NCI-H774 (cell line): ENCODE measurements at regions not wholly inside any gene's neighbourhood (a gene's known extent, or its start where the extent isn't known, plus 50 kb on each side); places are given as distances from the start of the nearest gene placed in this dataset.
"Not testable (repeated sequence)": the region's sequence is repeated elsewhere in the genome, so short reads cannot be mapped to it uniquely, and the experiment has no call there.

ENCODE experiments used
- DNase-seq: peaks from one replicate; lab custom pipeline; 2025; lab: John Stamatoyannopoulos, UW

DNA sequence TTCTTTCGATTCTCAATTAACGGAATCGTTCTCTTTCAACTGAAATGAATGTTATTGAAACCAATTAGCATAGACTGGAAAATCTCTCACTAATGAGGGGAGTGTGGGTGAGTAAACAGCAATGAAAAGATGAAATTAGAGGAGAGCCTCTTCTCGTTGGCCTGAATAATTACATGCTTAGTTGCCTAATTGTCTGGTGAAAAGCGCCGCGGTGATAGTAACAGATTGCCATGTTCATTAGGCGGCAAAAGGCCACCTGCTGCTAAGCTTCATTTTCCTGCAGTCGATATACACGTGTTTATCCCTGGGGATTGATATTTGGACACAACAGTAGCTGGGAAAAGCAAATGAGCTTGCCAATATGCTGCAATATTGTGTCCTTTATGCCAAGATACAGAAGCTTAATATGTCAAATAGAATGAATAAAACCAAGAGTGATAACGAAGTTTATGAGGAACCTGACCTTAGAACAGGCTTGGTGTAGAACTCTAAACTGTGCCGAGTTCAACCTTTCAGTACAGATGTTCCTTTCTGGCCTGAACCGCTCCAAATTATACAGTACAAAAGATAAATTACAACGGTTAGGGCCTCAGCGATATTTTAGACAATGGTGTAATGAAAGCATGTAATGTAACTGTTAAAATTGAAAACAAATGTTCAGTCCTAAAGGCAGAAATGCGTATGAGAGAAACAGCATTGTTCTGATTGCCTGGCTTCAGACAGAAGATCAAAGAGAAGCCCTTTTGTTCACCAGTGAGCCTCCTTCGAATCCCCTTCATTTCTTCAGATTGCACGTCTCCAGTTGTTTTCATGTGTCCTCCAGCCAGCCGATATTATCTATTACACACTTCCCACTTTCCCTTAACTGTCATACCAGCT, 185.2 kb downstream of the SHOX2 start:
- DNase-seq = peak; percentile 84

DNA sequence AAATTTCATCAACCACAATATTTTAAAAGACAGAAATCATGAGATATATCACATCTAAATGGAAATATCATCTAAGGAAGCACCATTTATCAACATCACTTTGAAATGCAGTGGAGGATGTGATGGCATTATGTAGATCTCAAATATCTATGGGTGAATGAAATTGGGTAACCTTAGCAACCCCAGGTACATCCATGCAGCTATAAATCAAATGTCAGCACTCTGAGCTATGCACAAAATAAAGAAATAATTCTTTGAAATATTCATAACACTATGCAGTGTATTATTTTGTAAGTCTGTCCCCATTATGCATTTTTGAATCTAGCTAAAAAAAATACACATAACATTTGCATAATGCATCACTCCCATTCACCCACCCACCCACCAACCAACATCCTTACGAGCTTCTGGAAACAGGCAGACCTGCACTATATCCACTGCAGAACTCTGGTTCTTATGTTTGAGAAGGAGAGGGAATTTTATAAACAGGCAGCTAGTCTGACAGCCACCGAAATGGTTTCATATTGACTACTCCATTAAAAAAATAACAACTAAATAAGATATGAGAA, 186.8 kb downstream of the SHOX2 start:
- DNase-seq = no peak

DNA sequence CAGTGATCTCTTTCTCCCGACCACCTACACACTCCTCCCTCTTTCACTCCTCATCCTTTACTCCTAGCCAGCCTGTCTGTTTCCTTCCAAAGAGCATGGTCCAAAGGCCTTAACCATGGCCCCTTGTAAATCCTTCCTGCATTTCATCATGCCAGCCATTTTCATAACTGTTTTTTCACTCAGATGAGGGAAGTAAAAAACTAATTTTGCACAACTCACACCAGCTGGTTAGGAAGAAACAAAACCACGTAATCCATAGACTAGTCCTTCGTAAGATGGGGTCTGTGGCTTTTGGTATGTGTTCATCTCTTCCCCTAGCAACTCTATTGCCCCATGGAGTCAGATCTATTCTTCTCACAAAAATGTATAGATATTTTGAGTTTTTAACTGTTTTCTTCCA, 187.8 kb downstream of the SHOX2 start:
- DNase-seq = no peak

DNA sequence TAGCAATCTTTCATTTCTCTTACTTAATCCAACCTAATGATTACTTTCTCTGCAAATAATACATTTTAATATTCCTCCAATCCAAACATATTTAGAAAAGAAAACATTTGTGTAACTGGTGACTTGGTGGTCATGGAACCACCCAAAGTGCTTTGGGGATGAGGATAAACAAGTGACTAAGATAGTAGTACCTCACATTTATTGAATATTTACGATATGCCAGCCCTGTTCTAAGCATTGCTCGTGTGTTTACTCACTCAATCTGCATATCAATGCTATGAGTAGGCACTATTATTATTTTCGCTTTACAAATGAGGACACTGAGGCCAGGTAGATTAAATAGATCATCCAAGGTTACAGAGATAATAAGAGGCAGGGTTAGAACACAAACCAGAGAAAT, 189.5 kb downstream of the SHOX2 start:
- DNase-seq = no peak

DNA sequence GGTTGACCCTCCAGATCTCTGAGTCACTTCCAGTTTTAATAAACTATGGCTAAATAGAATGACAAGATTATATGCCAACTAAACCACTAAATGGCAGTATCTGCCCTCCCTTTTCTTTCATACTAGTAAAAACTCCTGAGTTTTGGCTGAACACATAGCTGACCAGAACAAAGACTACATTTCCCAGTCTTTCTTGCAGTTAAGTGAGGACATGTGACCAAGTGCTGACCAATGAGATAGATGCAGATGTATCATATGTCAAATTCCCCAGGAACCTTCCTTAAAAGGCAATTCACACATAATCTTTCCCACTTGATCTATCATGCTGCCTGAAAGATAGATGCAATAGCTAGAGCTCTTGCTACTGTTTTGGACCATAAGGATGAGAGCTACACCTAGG, 191.3 kb downstream of the SHOX2 start:
- no peak for DNase-seq

DNA sequence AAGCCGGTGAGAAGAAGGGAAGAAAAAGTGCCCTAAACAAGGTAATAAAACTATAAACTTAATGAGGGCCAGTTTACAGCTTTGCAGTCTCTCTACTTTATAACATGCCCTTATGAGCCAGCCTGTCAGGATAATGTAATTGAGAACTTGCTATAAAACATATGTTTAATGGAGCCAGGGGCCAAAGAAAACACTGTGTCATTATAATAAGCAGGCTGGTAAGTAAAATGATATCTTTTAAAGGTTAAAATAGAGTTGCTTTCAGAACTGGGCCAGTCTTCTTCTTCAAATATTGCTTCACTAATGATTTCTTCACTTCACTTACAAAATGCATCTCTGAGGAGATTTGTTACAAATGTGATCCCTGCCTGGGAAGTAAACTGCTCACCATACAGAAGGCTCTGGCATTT, 192.5 kb downstream of the SHOX2 start:
- DNase-seq = no peak

DNA sequence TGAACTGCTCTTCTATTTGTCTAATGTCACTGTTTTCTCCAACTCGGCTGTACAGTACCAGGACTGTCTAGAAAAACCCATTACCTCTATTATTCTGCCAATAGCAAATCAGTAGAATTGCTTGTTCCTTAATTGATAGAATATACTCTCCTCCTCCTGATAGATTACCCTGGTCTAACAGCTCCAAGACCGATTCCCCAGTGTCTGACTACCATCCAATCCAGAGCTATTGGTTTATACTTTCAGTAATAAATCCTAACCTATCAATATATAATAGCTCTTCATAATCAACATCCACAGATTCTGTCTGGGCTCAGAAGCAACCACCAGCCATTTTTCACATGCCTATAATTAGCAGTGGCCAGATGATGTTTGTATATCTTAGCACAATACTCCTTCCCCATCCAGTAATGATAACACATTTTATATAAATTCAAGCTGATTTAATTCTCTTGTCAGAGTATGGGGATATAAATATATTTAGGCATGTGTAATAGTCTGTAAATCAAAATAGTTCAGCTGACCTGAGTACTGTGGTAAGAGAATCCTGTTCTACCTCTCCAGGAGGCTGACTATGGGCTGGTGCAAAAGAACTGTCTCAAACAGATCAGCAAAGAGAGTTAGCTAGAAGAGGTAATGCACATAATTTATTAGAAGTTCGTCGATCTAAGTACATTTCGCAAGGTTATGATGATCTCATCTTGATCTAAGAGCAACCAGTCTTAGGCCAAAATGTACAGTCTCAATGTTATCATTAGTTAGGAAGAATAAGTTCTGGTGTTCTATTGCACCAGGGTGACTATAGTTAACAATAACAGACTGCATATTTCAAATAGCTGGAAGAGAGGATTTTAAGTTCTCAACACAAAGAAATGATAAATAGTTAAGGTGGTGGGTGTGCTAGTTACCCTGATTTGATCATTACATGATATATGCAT, 193.4 kb downstream of the SHOX2 start:
- DNase-seq = no peak

DNA sequence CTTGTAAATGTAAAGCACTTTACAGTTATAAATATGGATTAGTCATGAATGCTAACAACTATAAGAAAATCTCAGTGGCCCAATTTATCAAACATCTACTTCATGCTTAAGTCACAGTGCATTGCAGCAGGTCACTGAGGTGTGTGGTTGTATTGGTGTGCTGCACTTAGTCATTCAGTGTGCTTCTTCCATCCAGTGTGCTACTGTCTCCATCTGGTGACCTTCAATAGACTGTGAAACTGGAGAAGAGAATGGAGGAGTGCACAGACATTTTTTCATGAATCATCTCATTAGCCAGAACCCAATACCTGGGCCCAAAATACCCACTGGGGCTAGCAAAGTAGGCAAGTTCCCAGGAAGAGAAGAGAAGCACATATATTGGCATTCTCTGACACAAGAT, 199.6 kb downstream of the SHOX2 start:
- no peak for DNase-seq

DNA sequence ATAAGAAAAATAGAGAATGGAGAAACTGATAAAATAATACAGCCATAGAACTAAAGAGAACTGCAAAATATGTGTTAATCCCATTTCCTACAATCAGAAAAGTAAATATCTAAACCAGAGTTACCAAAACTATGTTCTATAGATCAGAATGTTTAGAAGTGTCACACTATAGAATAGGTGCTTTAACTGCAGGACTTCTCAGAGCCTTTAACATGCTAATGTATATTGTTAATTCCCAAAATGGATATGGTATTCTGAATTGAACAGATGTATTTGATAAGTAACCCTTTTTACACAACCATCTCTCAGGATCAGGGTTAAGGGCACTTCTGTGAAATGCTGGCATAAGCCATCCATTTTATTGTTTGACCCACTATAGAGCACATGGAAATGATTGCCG, 200.3 kb downstream of the SHOX2 start:
- no peak for DNase-seq

DNA sequence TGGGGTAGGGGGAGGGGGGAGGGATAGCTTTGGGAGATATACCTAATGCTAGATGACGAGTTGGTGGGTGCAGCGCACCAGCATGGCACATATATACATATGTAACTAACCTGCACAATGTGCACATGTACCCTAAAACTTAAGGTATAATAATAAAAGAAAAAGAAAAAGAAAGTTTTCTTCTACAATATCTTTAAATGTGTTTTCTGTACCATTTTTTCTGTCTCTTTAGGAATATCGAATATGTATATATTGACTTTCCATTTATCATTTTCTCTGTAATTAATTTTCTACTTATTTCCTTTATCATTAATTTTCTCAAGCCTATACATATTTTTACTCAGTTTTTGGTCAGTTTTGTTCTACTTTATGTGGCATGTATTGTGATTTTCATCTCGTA, 203.5 kb downstream of the SHOX2 start:
- not testable (repeated sequence) for DNase-seq

DNA sequence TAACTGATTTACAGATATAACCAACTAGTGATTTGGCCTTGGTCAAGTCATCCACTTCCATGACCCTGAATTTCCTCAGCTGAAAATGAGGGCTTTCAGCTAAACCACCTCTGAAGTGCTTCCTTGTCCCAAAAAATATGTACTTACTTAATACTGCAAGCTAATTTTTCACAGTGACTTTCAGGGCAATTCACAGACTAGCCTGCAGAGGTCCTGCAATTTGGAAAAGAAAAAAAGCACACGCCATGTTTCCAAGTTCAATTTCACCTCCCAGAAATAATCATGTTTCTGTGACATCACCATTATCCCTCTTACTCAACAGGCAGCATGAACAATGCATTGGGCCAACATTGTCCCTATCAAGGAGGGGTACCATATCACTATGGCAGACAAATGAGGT, 218.2 kb downstream of the SHOX2 start:
- no peak for DNase-seq

DNA sequence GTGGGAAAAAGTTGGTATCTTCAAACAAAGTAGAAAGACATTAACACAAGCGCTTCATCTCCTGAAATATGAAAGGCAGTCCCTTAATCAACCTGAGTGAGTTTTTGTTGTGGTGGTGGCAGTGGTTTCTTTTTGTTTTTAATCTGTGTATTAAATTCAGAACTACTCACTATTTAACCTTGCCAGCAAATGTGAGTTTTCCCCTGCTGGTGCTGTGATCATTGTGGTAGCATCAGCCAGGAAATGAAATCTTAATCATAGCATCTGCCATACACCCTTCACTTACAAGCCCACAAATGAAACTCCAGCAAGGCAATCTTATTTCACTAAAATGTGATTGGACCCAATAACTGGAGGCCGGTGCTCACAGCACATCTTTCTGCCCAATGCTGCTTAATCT, 229.7 kb downstream of the SHOX2 start:
- DNase-seq = no peak

DNA sequence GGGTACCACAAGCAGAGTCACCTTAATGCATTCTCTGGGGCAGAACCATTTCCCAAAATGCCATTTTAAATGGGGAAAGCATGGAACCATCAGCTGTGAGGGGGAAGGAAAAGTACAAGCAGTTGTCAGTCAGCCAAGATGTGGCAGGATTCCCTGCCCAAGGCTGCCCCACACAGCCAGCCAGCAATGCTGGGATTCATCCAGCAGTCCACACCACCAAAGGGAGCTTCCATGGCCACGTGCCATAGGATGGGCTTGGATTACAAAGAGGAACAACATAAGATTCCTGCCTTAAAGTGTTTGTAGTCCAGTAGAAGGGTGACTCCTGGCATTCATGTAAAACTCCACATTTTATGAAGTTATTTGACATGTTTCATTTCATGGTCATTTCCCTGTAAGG, 233.3 kb downstream of the SHOX2 start:
- DNase-seq = no peak

DNA sequence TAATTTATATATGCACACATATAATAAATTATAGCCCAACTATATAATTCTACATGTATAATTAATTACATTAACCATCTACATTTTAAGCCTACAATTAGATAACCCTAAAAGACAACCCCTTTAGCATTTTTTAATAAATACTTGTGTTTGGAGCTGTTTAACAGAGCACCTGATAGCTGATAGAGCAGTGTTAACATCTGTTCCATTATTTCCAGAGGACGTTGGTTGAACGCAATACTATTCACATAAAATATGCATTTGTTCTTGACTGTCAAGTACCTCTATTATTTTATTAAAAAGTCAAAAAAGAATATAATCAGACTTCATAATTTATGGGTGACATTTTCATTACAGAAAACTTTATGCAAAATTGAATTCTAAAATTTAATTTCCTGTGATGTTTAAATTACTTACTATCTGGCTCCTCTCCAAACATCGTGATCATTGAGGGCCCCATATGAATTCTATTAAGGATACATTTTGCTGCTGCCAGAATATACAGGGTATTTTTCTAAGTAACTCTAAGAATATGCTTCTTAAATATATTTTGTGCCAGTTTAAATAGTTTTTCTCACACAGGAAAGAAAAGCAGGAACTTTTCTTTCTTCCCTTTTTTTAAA, 234.3 kb downstream of the SHOX2 start:
- no peak for DNase-seq

DNA sequence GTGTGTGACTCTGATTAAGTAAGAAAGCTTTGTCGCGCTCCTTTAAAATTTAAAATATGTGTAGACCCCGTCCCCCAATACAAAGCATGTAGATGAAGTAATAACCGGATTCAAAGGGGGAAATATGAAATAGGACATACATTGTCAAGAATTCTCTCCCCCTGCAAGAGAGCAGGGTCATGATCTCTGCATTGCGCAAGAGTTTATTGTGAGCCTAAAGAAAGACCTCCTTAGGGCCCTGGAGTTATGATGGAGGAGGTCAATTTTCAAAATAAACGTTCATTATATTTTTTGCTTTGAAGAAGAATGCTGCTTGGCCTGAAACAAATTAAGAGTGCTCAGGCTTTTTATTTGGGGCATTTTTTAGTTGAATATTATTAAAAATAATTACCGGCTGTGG, 235.0 kb downstream of the SHOX2 start:
- no peak for DNase-seq

DNA sequence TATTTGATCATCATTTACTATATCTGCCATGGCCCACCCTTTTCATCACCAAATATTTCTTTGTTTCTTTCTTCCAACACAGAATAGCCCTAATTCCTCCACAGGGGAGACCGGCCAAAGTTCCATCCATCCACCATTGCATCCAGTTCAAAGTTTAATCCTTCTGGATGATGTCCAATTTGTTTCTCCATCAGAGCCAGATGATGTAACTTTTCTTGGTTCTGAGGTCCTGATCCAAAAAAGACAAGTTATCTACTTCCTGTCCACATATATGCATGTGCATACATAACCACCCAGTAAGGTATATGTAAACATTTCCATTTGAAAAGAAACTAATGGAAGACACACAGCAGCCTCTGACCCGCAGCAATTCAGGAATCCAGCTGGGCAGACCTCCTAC, 237.3 kb downstream of the SHOX2 start:
- no peak for DNase-seq

DNA sequence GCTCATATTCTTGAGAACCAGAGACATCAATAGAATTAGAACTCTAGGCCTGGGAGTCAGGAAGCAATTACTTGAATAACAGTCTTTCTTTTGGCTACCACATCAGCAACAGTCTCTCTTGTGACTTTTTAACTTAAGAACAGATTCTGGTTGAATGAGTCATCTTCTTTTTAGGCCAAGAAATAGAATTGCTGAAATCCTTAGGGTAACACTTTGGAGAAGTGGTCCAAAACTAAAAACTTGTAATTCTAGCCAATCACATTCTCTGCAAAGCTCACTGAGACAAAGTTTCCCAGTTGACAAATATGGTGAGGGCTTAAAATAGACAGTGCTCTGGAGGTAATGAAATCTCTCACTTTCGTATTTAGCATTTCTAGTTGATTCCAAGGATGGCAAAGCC, 238.0 kb downstream of the SHOX2 start:
- DNase-seq = no peak

DNA sequence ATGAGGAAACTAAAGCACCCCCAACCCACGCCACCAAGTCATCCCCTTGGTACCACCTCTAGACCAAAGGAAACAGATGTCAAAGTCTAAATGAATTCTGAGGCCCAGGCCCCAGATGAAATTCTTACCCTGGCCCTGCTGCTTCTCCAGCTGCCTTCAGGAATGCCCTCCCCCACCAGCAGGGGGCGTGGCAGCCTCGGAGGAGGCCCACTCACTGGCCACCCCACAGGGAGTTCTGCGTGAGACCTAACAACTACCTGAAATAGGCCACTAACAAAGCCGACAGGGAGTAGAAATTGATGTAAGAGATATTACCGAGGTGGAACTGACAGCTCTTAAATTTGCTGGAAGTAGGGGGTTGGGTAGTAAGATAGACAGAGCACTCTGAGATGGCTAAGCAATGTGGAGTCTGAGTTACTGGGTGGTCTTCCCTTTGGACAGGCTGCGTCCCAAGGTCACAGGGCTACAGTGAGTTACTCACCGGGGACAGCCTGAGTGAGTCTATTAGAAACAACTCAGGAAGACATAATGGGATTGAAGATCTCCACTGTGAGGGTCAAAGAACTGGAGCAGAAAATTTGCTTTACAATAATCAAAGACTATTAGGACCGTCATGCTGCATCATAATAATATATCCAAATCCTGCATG, 240.7 kb downstream of the SHOX2 start:
- DNase-seq = peak; percentile 44

DNA sequence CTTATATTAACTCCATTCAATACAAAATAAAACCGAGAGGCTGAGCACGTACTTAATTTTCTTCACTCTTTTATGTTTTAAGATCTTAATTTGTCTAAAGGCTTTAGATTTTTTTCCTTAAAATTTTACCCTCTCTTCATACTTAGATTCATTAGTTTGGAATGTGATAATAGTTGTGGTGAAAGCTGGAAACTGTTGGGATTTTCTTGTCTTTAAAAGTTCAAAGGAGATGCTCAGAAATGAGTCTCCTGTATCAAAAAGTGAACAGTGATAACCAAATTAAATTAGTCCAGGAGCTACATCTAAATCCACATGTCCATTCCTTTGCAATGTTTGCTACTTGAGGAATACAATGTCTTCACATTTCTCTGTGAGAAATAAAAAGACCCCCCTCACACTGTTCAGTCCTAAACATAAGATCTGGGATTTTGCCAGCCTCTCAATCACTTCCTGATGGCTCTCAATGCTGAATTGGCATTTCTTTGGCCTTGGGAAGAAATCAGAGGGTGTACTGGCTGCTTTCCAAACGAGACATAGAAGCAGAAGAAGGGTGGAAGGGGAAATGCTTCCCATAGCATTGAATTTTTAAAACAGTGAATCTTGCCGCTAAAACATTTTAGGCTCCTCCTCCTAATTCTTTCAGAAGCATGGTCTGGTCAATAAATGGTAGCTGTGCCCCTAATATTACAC, 245.0 kb downstream of the SHOX2 start:
- no peak for DNase-seq

DNA sequence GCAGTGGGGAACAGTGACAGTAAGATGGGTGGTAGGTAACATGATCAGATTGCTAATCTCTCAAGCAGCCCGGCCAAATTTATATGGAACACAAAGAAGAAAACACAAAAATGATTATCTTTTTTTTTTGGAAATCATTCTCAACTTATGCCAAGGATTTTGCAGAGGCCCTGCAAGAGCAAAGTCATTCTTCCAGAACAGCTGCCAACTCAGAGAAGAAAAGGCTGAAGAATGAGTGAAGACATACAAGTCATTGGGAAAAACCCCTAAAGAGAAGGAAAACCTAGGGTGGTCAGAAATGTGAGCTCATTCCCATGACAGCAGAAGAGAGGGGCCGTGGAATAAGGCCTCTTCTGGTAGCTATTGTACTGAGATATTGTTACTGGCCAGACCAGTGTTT, 246.7 kb downstream of the SHOX2 start:
- DNase-seq = no peak

DNA sequence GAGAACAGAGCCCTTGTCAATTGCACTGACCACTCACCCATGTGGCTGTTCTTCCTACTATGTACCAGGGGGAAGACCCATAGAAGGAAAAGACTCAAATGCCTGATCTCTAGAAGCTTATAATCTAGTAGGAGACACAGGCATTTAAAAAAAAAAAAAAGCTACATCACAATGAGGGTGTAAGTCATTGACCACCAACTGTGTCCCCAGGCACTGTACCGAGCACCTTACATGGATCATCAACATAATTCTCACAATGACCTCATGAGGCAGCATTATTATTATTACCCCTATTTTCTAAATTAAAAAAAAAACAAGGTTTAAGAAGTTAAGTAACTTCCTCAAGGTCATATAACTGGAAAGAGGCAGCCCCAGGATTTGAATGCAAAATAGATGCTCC, 247.4 kb downstream of the SHOX2 start:
- DNase-seq = no peak
